Loucy (cell line): ENCODE measurements at regions not wholly inside any gene's neighbourhood (a gene's known extent, or its start where the extent isn't known, plus 50 kb on each side); places are given as distances from the start of the nearest gene placed in this dataset.

ENCODE experiments used
- CTCF ChIP-seq: fragments of 200-600 bp; sonication (generic); conservative IDR thresholded peaks from 2 replicates; pipeline ENCODE4 v1.5.1; 2014; ENCODE audit warnings: mild to moderate bottlenecking, antibody characterized with exemption, low read length
- EZH2phosphoT487 ChIP-seq: fragments of 200-600 bp; IDR thresholded peaks from 2 replicates; pipeline ENCODE4 v1.6.1; 2018; ENCODE audit warnings: antibody characterized with exemption, mild to moderate bottlenecking, moderate library complexity, borderline replicate concordance

DNA sequence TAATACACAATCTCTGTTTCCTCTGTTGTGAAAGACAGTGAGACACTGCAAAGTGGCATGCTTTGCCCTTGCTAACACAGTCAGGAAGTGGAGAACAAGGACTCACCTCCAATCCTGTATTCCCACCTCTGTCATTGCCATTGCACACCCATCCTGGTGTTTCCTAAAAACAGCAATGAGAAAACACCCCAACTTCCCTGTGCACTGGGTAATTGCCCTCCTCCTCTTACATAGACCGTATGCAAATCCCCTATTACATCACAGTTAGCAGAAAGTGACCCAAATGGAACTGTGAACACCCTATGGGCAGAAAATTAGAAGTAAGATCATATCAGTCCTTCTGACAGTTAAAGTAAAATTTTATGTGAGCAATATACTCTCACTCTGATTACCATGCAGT lies 355.5 kb downstream of the BCL11B start:
- TF ChIP-seq CTCF = no peak
- TF ChIP-seq EZH2phosphoT487 = no peak
